ENCODE measurements at regions not wholly inside any gene's neighbourhood (a gene's known extent, or its start where the extent isn't known, plus 50 kb on each side); places are given as distances from the start of the nearest gene placed in this dataset.
"Not testable (repeated sequence)": the region's sequence is repeated elsewhere in the genome, so short reads cannot be mapped to it uniquely, and the experiment has no call there.

- not testable (repeated sequence) for TF ChIP-seq POLR2A (IDR thresholded peaks at IDR 0.05; ENCODE audit: control extremely low read depth in 1 of 2, low read depth in 2 of 2, low read length in 2 of 2); SAP30 (IDR thresholded peaks at IDR 0.05; ENCODE audit: insufficient read depth, insufficient replicate concordance, low read length); POLR2AphosphoS5 (IDR thresholded peaks at IDR 0.05; ENCODE audit: low read depth, low read length); TBP (IDR thresholded peaks at IDR 0.05; ENCODE audit: low read depth, low read length); ZNF274 (IDR thresholded peaks at IDR 0.05; ENCODE audit: borderline replicate concordance, extremely low read depth, low read length); TEAD4 (IDR thresholded peaks at IDR 0.05; ENCODE audit: low read depth, low read length); EZH2 (IDR thresholded peaks at IDR 0.05; ENCODE audit: low read depth, low read length, severe bottlenecking)
- TF ChIP-seq, protein P1, sequence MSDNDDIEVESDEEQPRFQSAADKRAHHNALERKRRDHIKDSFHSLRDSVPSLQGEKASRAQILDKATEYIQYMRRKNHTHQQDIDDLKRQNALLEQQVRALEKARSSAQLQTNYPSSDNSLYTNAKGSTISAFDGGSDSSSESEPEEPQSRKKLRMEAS (IDR thresholded peaks at IDR 0.05): not testable (repeated sequence)
- TF ChIP-seq, protein P2, sequence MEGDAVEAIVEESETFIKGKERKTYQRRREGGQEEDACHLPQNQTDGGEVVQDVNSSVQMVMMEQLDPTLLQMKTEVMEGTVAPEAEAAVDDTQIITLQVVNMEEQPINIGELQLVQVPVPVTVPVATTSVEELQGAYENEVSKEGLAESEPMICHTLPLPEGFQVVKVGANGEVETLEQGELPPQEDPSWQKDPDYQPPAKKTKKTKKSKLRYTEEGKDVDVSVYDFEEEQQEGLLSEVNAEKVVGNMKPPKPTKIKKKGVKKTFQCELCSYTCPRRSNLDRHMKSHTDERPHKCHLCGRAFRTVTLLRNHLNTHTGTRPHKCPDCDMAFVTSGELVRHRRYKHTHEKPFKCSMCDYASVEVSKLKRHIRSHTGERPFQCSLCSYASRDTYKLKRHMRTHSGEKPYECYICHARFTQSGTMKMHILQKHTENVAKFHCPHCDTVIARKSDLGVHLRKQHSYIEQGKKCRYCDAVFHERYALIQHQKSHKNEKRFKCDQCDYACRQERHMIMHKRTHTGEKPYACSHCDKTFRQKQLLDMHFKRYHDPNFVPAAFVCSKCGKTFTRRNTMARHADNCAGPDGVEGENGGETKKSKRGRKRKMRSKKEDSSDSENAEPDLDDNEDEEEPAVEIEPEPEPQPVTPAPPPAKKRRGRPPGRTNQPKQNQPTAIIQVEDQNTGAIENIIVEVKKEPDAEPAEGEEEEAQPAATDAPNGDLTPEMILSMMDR (IDR thresholded peaks at IDR 0.05; ENCODE audit: control extremely low read depth in 1 of 3, insufficient read depth in 1 of 3, low read depth in 1 of 3, low read length in 3 of 3): not testable (repeated sequence)
Observed at GRCh38 chr15:22572792-22573191, 114.1 kb downstream of the GOLGA6L22 start.

Measured in H1 (cell line).